ENCODE measurements at regions not wholly inside any gene's neighbourhood (a gene's known extent, or its start where the extent isn't known, plus 50 kb on each side); places are given as distances from the start of the nearest gene placed in this dataset.
A peak's percentile ranks its signal among the peaks of the same experiment; 100 is the strongest.

DNA sequence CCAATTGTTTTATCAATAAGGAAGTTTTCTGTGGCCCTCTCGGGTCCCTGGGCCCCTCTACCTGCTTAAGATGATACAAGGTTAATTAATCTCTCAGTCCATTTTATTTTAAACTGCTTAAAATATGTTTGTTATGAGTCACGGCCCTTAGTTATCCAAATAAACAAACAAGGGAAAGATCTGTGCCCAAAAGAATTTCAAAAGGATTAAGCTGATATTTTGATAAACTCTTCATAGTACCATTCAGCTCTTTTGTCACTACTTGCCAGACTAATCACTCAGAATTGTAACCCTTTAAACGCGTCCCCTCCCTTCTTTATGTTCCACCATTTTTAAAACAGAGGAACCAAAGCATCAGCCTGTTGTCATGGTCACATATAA, 144.7 kb upstream of the STK17B start:
- DNase-seq (ENCODE audit: low spot score) = no peak

DNA sequence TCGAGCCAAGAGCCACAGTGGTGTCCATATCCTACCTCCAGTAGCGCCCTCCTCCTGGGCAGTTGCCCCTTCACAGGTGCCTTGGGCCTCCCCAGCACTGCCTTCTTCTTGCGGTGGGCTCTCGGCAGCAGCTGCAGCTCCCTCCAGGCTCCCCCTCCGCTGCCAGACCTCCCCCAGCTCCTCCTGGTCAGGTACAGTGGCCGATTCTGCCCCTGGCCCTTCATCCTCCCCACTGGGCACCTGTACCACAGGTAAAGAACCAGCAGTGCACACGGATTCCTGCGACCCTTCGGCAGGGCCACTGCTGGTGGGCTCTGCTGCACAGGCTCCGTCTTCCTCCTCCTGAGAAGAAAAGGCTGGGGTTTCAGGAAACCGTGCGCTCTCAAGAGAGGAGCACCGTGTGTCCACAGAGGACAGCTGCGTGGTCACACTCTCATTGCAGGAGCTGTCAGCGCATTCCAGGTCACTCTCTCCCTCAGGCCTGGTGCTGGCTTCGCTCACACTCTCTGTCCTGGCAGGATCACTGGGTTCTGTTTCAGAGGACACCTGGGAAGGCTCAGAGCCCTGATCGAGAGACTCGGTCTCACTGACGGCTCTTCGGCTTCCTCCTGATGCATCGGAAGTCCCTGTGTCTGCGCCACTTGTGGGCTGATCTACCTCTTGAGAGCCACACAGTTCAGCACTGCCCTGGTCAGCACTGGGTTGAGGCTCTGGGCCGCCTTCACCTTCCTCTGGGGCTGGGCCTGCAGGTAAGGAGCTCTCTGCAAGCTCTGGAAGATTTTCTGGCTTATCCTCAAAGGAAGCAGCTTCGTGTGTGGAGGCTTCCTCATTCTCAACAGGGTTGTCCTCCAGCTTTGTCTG, 147.4 kb upstream of the STK17B start:
- no peak for DNase-seq (ENCODE audit: low spot score)

DNA sequence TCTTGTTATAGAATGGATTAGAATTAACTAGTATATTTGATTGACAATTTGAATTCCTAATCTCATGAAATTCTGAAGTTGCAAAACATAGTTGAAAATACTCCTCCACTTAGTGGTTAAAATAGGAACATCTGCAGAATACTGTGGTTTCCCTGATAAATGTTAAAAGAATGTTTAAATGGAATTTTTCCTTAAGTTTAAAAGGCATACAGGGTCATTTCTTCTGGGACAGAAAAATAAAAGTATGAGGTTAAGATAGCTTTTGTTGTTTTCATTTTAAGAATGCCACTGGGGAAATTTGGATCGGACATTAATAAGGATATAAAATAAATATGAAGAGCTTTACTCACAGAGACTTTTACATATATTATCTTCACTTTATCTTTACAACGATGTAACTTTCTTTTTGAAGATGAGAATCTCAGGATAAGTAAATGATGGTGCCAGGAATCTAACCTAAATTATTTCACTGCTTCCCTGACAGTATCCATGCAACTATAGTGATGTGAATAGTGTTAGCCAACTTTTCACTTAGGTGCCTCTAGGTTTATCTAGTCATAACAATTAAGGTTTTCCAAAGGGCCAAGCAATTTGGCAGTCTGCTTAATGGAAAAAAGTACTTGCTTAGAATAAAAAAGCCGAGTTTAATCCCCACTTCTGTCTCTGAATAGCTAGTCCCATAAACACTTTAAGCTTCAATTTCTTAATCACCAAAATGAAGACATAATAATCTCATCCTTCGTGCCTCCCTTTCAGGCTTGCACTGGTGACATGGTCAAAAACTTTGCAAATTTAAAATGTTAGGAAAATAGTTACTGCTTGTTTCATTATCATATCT, 151.8 kb upstream of the STK17B start:
- DNase-seq (ENCODE audit: low spot score) = no peak

DNA sequence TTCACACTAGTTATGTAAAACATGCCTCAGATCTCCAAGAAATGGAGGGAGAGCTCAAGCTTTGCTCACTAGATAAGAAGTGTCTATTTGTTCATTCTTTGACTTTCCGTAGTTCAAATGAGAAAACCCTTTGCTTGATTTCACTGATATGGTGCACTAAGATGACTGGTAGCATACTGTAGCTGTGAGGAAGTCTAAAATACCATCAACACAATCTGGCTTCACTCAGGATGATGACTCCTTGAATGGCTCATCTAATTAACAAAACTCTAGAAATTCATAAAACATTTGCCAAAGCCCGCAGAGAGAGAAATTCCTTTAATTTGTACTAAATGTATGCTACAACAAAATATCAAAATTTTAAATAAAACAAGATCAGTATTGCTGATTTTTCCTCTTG, 152.8 kb upstream of the STK17B start:
- no peak for DNase-seq (ENCODE audit: low spot score)

DNA sequence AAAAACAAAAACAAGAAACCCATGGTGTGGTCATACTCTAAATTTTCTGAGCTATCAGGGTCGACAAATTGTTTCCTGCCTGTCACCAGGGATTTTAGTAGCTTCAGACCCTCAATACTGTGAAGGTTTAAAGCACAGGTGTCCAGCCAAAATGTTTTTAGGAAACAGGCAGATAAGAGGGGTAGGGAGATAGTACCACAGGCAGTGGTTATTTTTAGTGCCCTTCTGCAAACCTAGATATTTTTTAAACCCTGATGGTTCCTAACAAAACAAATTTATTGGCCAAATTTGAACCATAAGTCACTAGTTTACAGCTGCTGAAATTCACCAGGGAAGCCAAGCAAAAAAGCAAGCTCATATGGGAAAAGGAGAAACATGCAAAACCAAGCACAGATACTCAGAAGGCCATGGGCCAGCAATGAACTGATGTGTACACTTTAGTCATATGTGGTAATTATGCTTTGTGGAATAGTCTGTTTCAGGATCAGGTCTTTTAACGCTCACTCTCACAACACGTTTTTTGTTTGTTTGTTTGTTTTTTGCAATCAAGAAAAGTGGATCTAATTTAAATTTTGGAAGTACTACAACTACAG, 156.8 kb upstream of the STK17B start:
- no peak for DNase-seq (ENCODE audit: low spot score)

DNA sequence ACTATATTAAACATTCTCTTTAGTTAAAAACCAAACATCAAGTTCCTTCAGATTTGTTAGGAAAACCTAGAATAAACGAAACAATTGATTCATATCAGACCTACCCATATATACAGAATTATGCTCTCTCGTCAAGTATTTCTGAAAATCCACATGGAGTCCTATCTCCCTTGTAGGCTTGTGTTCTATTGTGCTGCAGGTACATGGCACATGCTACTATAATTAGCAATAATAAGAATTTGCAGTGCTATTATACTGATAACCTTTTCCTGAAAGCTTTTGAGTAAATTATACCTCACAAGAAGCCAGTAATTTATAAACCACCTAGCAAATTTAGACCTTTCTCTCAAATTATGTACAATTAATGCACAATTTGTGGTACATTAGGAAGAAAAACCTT, 158.6 kb upstream of the STK17B start:
- DNase-seq (ENCODE audit: low spot score) = no peak

DNA sequence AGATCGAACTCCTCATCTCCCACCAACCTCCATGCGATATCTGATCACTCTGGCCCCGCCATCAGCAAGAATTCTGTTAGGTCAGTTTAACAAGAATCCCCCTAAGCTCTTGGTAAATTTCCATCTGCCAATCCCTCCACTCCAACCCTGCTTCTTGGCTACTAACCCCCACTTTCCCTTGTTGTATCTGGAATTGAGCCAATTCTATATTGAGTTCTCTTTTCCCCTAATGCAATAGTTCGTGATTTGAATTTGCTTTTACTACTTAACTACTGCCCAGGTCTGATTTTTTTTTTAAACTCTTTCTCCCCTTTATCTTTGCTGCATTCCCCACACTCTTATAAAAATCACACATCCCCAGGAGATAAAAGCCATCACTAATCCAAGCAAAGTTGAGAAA, 159.3 kb upstream of the STK17B start:
- DNase-seq (ENCODE audit: low spot score) = no peak

DNA sequence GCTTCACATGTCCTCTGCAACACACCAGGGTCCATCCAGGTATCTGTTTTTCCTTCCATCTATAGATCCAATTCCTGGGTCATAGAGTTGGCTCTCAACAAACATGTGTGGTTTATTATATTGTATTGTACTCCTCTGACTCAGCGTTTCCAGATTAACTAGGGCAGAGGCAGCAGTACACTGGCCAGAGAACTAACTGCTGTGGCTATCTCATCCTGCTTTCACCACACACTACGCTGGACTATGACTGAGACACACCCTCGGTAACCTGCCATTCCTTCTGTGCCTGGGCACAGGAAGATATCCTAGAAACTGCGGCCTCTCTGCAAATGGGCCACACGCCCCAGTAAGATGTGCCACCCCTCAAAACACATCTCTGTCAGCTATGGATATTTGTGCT, 159.8 kb upstream of the STK17B start:
- DNase-seq (ENCODE audit: low spot score) = peak; percentile 30

DNA sequence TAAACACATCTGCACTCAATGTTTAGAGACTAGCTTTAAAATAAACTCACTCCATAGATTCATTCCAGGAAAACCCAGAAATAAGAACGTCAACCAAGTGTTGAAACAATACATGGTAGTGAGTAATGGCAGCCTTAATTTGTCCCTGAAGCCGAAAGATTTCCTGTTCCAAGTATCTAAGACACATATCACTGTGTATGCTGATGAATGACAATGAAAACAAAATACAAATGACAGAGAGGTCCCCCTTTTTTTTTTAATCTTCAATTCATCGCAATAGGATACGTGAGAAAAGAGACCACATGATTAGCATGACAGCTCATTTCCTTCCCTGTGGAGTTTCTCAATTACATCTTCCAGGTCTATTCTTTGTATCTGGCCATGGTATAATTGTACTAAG, 160.5 kb upstream of the STK17B start:
- no peak for DNase-seq (ENCODE audit: low spot score)

DNA sequence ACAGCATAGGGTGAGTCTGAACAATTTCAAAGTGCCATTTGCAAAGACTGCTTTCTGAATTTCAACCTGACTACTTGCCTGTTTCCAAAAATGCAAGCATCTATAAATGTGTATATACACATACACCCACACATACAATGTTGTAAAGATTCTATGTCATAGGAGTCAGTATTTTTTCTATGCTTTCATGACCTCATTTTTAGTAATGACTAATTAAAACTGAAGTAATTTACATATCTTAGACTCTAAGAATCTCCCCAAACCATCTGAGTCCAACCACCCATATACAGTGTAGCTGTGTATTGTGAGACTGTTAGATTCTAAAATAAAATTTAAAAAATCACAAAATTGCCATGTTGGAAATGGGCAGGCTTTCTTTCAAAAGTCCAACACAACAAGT, 162.0 kb upstream of the STK17B start:
- no peak for DNase-seq (ENCODE audit: low spot score)

DNA sequence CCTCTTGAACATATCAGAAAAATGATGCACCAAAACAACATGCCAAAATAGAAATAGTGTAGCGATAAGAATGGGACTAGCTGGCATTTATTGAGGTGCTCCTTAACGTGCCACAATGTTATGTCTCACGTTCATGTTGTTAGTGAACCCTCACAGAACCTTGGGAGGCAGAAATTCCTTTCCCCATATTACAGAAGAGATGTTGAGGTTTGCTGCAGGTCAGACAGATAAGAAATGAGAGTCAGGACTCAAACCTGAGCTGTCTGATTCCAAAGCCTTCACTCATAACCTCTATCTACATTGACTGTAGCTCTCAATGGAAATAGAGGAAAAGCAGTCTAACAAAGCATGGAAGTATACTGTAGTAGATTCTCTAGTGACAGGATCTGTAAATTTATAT, 163.3 kb upstream of the STK17B start:
- DNase-seq (ENCODE audit: low spot score) = no peak

DNA sequence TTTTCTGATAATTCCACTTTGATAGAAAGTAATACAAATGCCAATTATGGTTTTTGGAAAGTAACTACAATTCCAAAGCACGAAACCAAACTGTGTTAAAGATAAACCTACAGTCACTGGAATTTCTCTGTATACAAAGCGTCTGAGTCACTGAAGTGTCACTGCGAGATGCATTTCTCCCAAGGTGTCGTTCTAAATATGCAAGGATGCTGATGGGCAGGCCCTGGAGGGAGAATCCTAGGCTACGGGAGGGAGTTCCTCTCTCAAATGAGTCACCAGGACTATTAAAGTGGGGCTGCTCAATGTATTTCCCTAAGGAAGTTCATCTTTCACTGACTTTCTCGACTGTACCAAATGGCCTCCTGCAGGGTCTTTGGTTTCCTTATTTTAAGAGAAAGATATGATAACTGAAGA, 163.8 kb upstream of the STK17B start:
- peak; percentile 72 for DNase-seq (ENCODE audit: low spot score)

DNA sequence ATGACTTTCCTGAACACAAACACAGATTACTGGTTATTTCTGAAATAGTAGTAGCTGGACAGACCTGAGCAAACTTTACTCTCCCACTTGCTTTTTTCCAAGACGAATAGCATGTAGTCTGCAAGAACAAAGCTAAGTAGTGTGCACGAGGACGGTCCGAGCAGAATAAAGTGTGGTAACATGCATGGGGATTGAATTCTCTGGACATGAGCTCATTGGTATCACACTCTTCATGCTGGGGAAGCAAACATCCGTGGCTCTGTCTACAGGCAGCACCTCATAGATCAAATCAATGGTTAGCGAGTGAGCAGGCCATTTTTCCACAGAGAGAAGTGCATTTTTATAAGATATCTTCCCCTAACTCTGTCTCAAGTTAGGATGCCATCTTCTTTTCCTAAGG, 164.8 kb upstream of the STK17B start:
- peak; percentile 20 for DNase-seq (ENCODE audit: low spot score)

DNA sequence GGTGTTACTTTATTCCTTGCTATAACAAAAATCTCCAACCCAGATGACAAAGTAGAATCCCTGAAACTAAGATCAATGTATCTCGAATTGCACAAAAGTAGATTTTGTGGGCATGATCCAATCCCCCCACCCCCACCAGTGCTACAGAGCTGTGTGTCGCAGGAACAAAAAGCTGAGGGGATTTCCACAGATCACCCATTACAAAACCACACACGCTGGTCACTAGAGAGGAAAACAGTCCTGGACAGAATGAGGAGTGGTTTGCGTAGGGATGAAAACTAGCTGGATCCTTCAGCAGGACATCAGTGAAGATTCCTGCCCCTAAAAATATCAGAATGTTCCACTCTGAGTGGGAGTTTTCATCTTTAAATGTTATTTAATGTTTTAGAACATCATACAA, 165.3 kb upstream of the STK17B start:
- no peak for DNase-seq (ENCODE audit: low spot score)

DNA sequence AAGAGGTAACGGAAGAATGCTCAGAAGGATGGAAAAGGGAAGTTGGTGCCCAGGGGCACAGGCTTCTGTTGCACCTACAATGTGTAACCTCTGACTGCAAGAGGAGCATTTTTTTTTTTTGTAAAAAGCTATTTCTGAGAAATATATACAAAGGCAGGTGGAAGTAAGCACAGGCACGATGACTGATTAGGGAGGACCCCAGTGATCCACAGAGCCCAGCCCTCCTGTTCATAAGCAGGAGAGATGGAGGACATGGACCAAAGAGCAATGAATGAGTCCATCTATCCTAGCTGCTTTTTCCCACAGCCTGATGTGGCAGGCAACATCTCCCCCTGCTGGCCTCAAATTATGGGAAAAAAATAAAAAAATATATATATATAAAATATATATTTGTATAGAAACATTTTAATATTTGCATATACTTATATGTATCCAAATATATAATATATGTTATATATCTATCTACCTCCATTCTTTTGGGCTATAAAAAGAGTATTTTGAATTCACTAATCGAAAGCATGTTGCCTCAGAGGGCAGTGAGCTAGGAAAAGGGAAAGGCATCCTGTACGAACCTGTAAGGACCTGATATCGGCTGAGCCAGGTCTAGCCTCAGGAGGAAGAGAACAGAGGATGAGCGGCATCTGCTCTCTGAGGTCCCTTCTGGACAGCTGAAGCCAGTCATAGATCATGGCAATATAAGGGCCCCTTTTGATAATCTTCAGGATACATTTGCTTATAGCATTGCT, 166.0 kb upstream of the STK17B start:
- peak; percentile 56 for DNase-seq (ENCODE audit: low spot score)

DNA sequence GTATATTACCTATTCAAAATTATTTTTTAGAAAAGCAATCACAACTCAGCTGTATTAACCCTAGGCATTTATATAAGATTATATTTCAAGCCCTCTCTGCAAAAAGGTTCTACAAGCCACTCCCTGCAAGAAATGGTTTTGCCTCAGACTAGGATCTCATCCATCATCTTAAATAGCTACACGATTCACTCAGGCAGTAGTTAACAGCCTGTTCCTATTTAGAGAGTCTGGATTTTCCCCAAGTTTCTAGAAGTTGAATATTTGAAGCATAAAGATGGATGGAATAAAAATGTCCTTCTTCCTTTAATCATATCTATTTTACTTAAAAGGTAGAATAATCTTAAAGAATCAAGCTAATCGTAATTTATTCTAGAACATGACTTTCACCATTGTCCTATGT, 167.1 kb upstream of the STK17B start:
- no peak for DNase-seq (ENCODE audit: low spot score)

DNA sequence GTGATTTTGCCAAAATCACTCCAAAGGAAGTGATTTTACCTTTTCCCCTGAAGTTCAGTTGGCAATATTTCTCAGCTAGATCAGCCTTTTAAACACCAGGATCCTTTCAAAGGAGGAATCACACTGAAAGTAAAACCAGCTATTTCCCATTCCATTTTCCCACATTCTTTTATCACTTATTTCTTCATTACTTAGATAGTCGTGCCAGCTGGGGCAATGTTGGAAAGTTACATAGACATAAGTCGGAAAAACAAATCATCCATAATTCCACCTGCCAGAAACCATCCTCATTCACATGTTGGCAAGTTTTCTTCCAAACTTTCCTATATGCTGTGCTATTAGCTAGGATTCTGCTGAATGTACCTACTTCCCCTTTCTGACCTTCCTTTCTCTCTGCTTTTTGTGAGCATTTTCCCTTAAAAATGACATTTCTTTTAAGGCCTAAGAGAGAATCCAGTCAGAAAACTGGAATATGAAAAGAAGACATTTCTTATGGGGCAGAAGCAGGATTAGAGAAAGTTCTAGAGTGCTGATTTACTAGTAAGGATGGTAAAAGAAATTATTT, 170.0 kb upstream of the STK17B start:
- DNase-seq (ENCODE audit: low spot score) = no peak

DNA sequence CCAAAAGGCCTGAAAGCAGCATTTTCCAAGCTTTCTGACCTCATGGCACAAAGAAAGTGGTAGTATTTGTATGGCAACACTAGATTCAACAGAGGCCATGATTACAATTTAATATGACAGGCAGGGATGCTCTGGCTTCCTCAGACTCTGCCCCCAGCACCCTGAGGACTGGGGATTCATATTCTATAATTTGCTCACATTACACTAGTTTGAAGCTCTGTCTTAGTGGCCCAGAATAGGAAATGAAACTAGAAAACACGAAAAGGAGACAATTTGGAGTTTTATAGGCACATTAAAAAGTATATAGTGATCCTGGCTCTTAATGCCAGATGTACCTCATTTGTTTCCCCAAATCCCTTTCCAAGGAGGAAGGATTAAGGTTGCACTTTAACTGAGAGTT, 173.0 kb upstream of the STK17B start:
- no peak for DNase-seq (ENCODE audit: low spot score)

DNA sequence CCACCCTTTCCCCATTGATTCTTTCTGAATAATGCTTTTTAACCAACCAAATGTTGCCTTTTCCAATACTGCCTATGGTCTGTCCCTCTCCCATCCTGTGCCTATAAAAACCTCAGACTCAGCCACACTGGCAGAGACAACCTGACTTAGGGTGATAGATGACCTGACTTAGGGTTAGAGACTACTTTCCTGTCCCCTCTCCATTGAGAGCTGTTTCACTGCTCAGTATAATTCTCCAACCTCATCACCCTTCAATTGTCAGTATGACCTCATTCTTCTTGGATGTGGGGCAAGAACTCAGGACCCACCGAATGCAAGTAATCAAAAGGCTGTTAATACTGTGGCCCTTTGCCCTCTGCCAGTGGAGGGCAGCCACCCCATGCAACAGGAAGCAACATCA, 182.3 kb upstream of the STK17B start:
- DNase-seq (ENCODE audit: low spot score) = no peak

DNA sequence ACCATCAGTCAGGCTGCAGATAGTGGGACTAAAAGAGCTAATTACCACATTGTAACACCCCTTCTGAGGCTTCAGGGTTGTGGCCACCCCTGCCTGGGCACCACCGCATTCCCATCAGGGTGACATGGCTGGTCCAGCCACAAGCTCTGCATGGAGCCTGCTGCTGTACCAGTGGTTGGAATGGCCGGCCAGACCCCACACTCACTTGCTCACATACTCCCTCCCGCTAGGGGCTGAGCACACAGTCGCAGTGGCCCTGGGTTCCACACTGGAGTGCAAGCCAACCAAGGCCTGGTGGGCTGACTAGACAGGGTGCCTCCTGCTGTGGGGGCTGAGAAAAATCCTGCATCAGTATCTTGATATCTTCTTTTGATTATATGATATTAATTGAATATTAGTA, 182.8 kb upstream of the STK17B start:
- DNase-seq (ENCODE audit: low spot score) = no peak

DNA sequence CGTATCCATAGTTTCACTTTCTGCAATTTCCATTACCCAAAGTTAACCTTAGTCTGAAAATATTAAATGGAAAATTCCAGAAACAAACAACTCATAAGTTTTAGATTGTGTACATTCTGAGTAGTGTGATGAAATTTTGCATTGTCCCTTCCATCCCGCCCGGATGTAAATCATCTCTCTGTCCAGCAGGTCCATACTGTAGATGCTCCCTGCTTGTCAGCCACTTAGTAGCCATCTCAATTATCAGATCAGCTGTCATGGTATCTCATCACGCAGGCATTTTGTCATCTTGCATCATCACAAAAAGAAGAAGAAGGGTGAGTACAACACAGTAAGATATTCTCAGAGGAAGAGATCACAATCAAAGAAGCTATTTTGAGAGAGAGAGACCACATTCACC, 185.0 kb upstream of the STK17B start:
- no peak for DNase-seq (ENCODE audit: low spot score)

DNA sequence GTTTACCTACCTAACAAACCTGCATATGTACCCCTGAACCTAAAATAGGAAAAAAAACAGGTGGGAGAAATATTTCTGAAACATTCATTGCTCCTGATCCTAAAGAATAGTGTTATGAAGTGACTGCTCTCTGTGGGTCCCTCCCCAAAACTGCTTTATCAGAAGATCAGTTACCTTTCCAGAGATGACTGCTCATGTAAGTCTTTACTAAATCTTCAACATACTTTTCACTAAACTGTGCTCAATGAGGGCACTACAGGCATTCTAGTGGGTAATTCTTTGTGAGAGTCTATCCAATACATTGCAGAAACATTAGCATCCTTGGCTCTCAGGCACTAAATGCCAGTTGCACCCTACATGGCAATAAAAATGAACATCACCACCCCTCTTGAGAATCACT, 189.3 kb upstream of the STK17B start:
- no peak for DNase-seq (ENCODE audit: low spot score)
